ENCODE measurements at regions not wholly inside any gene's neighbourhood (a gene's known extent, or its start where the extent isn't known, plus 50 kb on each side); places are given as distances from the start of the nearest gene placed in this dataset.

DNA sequence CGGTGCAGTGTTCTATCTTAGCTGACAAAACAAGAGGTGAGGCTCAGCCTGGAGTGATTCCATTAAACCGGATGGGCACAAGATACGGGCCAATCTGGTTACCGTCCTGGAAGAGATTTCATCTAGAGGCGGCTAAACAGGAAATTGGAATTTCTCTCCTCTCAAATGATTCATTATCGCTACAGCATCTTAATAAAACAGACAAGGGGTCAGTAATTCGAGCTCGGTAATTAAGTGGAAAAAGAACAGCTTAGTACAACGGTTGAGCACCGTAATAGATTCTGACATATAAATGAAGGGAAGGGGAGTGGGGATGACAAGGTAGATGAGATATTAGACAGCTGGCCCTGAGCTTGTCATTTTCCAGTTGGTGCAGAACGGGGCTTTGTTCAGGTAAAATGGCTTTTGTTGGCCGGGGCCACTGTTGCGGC, 137.2 kb downstream of the EDN3 start:
- no peak for DNase-seq

DNA sequence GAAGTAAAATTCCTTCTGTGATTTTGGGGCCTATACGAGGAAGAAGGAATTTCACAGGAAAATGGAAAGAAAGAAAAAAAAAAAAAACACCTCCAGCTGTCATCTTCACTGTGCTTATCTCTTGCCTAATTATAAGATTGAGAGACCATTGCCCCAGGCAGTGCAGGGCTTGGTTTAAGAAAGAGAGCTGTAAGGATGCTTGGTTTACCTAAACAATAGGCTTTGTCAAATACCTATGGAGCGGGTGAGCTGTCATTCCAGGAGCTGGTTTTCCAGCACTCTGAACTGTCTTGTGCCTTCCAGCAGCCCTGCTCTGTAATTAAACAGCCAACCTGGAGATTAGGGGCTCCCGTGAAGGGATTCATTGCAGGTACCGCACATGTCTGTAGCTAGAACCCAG, 137.8 kb downstream of the EDN3 start:
- no peak for DNase-seq

DNA sequence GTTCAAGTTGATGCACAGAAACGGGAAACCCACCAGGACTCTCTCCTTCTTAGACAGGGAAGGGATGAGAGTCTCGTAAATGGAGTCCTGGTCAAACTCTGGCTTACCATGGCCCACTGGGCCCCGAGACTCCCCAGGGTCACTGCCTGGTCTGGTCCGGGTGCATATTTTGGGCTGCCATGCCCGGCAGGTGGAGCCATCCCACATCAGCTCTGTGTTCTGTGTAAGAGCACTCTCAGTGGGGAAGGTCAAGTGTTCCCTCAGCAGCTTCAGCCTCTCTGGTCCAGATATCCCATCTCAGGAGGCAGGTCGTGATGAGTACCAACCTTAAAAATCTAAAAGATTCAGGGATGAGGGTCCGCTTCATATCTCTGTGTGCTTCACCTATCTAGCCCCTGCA, 138.8 kb downstream of the EDN3 start:
- DNase-seq: no peak

DNA sequence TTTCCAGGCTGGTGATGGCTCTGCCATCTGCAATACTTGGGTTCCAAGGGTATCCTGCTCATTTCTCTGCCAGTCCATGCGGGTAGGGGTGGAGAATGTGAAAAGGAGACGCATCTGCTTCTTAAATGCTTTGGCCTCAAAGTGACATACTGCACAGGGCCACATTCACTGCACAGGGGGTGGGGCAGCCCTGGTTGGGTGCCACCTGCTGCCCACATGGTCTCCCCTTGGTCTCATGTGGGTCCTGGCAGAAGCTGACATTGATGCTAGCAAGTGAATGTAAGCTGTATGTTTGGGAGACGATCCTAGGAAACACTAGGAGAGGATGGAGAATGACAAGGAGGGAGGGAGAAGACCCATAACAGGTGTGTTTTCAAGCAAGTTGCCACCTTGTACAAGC, 140.9 kb downstream of the EDN3 start:
- DNase-seq: no peak

DNA sequence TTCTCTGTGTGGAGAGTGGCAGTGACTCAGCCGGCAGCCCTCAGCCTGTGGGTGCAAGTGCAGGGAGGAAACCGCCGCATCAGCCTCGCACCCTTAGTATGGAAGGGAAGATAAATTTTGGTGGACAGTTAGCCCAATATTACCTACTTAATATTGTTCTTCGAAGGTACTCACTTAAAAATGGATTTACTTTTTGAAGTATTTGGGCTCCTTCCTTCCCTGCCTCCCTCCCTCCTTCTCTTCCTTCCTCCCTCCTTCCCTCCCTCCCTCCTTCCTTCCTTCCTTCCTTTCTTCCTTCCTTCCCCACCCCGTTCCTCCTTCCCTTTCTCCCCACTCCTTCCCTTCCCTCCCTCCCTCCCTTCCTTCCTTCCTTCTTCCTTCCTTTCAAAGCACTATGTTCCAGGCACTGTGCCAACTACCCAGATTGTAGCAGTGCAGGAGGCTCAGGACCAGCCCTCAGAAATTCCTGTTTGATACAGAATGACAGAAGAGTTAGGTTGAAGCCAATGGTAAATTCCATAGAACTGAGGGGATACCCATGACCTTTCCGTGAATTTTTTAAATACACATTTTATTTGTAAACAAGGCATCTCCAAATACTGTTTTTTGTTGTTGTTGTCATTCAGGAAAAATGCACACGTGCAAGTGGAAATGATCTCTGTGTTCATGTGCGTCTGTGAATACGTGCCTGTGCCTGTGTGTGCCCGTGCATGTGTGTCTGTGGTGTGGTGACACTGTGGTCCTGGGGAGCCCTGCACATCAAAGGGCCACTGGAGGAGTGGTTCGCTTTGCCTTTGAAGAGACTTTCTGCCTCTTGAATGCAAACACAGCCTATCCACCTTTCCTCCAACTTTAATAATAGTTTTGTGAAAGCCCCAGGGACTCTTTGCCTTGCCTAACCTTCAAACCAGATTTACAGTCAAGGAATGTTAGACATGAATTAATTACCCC, 141.7 kb downstream of the EDN3 start:
- no peak for DNase-seq

DNA sequence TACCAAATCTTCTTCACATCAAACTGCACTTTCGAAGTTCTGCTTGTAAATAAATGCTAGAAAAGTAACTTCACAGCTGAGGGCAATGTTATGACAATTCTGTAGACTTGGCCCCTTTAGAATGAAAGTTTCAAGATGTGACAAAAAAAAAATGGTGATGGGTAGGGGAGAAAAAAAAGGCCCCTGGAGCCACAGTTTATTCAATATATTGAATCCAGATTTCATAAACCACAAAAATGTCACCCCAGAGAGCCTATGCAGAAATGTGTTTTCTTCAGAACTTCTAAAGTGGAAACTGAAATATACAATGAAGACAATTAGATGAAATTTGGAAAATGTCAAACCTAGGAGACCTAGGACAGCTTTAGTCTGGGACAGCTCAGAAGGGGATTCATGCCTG, 143.1 kb downstream of the EDN3 start:
- no peak for DNase-seq

DNA sequence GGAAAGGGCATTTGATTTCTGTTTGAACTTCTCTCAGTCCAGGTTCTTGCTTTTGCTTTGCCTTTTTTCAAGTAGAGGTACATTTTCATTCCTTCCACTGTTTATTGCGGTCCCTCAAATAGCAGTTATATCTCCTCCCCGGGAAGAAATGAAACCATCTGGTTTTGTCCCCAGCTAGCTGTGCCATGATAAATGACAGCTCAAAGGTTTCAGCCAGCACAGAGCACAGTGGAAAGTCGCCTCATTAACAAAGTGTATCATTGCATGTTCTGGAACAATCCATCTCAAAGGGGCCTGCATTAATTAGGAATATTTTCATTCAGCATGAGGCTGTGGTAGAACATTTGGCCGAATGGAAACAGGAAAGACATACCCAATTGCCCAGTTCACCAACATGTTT, 146.0 kb downstream of the EDN3 start:
- no peak for DNase-seq

DNA sequence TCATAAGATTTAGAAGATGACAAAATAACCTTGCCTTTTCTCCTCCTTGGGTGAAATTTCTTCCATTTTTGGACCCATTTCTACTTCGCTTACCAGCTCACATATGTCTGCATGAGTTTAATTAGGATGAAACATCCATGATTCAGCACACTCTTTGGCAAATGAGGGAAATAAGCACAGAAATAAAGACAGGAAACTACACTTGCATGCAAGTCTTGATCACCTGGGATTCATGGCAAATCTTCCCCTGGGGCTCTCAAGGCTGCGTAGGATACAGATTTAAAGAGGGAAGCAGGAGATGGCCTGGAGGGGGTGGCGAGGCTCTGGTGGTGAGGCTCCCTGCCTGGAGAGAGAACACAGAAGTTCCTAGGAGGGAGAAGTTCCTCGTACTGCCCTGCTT, 147.8 kb downstream of the EDN3 start:
- DNase-seq: no peak

DNA sequence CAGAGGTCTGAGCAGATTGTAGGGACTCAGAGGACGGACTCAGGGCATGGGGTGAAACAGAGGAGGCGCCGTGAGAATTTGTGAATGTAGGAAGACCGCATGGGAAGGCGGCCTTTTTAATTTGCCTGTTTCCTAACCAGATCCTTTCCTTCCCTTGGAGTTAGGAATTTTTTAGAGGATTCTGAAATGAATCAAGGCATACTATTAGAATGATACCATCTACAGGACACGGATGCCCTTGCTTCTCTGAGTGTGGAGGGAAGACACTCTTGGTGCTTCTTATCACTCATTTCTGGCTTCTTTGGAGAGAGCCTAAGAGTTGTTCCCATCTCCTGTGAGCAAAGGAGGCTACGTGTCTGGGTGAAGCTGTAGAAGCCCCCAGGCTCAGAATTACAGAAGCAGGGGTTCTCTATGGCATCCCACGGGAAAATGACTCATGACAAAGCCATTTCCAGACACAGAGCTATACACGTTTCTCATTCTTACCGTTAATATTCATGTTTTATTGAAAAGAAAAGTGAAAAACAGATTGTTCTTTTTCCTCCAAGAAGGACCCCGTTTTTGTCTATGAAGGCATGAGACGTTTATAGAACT, 148.5 kb downstream of the EDN3 start:
- no peak for DNase-seq

DNA sequence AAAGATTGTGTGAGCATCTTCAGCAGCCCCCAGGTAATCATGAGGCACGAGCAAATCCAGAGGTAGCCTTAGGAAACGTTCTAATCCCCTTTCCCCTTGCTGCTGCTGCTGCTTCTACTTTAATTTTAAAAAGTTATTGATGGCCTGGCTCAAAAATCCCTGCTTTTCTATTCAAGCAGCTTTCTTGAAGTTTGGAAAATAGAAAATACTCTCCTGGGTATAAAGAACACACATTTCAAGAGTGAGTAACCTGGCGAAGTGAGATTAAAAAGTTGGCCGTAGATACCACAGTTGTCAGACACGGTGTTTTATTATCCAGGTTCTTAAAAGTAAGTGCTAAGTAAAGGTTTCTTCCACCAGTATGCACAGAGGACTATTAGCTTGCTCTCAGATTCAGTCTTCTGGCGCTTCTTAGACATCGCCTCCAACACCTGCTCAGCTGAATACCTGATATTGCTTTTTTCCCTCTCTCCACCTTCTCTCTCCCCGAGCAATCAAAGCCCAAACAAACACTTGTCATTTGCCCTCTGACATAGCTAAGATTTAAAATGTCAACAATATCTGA, 150.7 kb downstream of the EDN3 start:
- DNase-seq: no peak

DNA sequence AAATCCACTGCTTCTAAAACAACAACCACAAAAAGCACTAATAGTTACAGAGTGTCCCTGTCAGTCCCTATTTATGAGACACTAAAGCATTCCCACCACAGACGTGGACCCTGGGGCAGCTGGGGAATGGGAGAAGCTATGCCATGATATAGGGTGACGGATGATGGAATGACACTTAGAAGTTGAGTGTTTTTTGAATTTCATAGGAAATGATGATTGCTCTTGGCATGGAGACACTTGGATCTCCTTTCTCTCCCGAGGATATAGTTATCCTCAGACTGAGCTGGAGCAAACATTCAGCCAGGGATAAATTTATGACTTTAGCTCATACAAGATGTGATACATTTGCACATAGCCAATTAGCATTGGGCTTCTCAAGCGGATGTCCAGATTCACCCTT, 151.2 kb downstream of the EDN3 start:
- no peak for DNase-seq

DNA sequence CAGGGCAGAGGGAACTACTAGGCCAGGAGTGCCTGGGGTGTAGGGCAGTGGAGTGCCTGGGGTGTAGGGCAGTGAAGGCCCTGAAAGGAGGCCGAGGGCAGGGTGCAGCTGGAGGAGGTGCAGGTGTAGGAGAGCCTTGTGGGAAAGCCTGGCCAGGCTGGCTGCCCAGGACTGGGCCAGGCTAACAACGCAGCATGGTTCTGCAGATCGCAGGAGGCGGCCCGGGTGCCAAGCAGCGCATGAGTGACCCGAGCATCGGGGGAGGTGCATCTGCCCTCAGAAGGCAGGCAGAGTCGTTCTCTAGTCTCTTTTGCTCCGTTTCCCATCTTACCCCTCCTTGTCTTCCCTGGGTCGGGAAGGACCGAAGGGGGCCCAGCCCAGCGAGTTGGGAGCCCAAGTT, 151.5 kb upstream of the PHACTR3 start:
- no peak for DNase-seq

DNA sequence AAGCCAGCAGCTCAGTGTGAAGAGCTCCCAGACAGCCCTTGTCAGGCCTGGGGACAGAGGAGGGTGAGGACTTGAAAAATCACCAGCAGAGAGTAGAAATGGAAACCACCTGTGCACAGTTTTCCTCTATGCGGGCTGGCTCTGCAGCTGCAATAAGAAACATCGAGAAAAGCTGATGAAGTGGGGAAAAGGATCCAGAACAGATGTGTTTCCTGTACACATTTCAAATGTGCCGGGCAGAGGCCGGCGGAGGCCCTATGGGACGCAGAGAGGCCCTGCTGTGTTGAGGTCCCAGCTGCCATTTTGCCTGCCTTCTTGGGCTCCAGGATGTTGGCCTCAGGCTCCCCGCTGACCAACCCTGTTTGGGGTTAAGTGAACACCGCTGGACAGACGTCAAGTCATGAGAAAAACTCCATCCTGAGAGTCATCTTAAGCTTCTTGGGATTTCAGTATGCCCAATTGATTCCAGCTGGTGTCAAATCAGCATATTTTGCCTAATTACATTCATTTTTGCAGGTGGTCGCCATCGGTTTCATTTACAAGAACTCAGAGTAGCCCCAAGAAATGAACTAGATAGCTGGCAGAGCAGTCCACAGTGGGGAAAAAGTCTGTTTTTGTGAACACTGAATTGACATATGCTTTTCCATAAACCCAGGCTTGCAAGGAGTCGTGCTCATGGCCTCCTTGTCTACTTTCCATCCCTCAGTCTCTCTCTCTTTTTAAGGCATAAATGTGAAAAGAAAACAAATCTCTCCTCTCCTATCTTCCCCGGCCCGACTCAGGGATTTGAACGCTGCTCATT, 150.4 kb upstream of the PHACTR3 start:
- no peak for DNase-seq

DNA sequence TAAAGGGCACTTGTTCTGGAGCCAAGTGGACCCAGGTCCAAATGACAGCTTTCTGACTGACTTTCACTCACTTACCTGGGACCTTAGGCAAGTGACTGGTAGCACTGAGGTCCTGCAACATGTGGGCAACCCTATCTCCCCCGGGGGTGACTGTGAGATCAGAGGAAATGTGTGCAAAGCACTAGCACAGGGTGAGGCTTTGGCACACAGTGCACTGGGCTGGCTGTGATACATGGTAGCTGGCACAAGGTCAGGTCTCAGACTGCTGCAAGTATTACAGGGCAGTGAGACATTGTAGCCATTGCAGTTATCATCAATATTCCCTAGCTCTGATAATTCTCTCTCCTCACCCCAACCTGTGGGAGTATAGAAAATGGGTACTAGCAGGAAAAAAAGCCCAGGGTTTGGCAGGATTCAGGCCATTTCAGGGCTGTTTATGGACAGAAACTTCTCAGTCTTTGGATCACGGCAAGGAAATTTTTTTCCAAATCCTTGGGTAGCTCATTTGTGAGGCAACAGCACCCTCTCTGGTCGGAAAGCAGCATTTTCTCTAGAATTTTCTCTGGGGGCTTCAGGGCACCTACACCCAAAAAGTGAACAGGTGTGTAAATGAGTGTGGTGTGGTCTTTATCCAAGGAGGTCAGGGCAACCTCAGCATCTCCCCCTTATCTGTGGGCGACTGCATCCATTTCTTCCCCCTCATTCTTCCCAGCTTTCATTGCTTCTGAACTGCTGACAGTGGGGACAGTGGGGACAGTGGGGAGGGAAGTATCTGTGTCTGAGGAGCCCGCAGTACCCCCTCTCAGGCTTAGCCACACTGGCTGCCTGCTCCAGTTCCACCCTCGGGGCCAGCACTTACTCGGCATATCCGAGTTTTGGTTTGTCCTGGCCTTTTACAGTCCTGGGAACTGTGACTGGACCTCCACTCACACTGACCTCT, 148.7 kb upstream of the PHACTR3 start:
- no peak for DNase-seq

DNA sequence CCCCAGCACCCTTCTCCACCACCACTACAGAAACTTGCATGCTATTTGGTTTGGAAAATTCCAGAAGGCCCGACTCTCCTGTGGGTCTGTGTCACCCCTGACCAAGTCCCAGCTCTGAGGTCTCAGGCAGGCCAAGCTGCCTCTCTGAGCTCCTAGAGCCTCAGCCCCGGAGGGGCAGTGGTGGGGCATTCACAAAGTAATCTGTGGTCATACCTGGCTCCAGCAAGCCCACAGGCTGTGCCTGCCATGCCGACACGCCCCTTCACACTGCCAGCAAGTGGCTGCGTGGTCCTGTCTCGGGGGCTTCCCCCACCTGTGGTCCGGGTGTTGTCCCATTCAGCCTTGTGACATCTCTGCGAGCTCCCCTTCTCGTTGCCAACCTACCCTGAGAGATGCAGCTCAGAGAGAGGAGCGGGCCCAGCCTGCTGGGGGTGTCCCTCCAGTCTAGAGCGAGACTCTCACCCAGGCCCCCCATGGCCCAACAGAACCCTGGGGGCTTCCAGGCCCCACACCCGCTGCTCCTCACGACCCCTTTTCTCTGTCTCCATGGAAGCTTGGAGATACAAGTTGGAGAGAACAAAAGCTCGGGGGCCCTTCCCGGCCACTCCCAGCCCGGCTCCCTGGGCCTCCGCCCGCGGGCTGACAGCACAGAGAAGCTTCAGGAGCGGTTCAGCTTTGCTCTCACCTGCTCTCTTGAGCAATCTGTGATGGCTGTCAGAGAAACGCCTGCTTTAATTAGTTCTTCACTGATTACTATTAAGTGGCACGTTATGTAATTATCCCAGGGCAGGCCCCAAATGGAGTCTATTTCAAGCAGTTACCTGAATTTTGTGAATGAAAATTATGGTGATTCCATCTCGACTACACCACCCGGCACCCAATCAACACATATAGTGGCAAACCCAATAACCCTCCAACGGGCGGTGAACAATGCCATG, 147.7 kb upstream of the PHACTR3 start:
- DNase-seq: no peak

DNA sequence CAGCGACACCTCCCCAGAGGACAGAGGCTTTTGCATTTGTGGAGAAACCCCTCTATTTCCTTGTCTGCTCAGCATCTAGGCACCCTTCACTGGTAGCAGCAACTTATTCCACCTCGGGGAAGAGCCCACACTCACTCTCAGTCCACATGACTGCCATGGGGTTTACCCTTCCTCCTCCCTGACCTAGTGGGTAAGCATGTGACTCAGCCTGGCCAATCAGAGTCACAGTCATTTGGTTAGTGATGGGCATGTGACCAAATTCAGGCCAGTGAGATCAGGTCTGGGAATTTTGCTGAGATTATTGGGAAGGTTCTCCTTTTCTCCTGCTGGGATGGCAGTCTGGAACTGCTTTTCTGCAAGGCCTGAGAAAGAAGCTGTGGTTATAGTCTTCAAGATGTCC, 145.7 kb upstream of the PHACTR3 start:
- DNase-seq: no peak

DNA sequence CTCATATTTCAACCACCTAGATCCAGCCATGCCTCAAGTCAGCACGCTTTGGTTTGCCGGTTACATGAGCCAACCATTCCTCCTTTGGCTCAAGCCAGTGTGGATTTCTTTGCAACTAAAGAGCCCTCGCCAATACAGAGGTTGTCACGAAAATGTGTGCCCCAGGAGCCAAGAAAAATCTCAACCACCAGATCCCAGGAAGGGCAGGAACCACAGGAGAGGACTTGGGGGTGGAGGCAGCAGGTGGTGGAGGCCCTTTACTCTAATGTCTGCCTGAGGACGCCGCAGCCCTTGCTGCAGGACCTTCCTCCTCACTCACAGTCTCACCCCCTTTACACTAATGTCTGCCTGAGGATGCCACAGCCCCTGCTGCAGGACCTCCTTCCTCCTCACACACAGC, 144.8 kb upstream of the PHACTR3 start:
- DNase-seq: no peak

DNA sequence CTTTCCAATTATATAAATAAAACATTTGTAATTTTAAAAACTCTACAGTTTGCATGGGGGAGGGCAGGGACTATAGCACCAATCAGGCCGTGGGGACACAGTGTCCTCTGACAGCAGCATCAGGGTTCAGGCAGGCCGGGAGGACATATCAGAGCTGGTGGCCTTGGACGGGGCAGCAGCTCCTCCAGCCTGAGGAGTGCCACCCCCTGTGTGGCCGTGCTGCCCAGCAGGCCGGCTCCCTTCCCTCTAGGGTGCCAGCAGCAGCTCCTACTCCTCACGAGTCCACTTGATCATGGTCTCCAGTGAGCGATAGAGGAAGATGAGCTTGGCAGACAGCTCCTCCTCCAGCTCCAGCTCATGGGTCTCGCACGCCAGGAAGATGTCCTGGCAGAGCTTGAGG, 144.0 kb upstream of the PHACTR3 start:
- no peak for DNase-seq

DNA sequence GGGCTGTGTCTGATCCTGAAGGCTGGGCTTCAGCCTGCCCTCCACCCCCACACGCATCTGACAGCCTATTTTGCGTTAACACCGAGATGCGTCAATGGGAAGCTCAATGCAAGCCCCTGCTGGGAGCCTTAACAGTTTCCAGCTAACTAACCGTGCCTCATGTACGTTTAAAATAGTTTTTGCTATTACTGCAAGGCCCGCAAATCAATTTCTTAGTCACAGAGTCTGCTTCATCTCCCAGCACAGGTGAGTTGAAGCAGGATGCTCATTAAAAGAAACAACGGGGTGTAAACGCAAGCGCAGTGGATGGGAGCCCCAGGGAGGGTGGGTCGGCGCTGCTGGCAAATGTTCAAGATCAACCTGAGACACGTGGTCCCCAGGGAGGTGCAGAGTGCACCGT, 142.8 kb upstream of the PHACTR3 start:
- DNase-seq: no peak

DNA sequence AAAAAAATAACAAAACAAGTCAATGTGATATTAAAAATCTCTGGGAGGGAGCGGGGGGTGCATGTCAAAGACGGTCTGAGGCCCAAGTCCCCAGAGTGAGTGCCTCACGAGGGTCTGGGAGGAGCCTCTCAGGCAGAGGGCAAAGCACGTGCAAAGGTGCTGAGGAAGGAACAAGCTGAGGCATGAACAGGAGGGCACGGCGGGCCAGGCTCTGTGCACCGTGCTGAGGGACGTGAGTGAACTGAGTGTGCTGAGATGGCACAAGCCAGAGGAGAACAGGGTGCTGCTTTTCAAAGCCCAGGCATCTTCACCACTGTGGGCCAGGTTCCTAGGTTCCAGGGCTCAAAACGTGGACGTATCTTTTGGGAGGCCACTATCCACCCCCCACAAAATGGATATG, 142.1 kb upstream of the PHACTR3 start:
- no peak for DNase-seq

DNA sequence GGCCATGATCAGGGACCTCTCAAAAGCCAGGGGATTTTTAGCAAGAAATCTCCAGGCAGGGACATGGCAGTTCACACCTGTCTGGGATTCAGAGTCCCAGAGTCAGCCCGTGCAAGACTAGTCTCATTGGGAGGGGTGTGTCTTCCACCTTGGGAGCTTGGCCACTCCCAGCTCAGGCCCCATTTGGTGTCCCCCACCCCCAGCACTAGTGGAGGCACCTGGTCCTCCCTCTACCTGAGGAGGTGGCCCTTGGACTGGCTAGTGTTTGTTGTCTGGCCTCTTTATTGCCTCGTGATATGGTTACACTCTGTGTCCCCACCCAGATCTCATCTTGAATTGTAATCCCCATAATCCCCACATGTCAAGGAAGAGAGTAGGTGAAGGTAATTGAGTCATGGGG, 140.8 kb upstream of the PHACTR3 start:
- no peak for DNase-seq

Measured in activated effector memory CD4-positive, alpha-beta T cell treated with Interleukin-2 at 50 U/mL for 16 hours (primary cell).